ENCODE measurements at regions not wholly inside any gene's neighbourhood (a gene's known extent, or its start where the extent isn't known, plus 50 kb on each side); places are given as distances from the start of the nearest gene placed in this dataset.

GRCh38 chr2:41736105-41736567 is 311.7 kb upstream of the PKDCC start:
- no peak for DNase-seq

DNA sequence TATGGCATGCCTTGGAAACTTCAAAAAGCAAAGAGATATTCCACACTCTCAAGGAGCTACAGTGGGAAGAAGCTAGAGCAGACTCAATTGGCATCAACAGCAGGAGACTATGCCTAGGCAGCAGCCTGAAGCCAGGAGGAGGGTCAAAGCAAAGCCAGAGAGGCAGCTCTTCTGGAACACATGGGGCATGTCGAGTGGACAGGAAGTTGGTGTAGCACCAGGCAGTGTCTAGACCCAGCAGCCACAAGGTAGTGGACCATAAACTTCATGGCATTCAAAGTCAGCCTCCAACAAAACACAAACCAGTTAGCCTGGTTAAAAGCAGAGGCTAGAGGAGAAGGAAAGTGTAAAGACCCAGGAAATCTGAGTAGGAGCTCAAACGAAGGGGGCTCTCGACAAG is 311.2 kb upstream of the PKDCC start:
- DNase-seq, result no peak

- DNase-seq, result no peak
Measured at GRCh38 chr2:41737888-41738287, 309.9 kb upstream of the PKDCC start.

DNA sequence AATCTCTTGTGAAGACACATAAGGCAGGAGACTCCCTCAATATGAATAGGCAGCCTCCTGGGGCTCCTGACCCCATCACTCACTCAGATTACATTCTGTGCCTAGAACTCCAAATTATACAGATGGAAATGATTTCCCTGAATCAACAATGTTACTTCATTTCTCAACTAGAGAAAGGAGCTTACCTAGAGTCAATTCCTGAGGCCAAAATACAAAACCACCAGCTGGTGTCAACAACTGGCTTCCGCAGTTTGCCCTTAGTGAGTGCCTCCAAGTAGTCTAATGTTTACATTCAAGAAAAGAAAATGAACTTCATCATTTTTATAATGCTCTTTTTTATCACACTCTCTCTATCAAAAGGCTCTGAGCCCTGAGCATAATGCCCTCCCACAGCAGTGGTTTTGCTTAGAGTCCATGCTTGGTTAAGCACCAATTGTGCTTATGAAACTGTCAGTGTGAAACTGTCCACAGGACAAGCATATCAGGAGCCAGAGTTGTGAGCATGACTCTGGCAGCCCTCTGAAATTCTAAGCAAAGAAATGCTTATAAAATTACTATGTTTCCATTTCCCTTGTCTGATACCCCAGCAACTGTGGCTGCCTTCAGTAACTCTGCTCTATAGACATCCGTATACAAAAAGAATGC is 305.7 kb upstream of the PKDCC start:
- DNase-seq, result no peak

DNA sequence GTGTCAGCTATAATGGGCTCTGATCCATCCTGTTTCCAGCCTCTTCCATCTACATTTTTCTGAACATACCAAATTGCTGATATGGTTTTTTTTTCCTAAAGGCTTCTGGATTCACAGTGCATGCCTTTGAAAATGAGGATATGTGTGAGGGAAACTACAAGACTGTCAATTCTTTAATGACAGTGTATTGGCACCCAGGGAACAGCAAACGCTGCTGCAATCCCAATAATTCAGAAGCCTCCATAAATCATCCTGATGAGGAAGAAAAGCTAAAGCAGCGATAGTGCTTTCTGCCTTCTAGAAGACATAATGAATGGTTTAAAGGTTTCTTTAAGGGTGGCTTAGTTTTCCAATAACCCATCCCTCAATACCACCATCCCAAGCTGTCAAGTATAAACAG is 304.5 kb upstream of the PKDCC start:
- no peak for DNase-seq

DNA sequence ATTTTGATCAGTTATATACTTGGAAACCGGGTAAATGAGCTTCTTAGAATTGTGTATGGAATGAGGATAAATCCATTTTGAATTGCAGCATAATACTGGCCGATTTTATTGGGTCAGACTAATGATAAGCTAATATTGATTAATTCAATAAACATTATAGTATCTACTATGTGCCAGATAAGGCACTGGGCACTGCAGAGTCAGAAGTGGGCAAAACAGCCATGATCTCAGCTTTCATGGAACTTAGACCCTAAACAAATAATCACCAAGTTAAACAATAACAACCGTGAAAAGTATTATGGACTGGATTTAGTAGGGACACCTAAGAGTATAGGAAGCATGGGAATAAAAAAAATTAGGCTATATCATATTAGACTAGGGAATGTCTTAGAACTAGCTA is 297.0 kb upstream of the PKDCC start:
- DNase-seq, result no peak

GRCh38 chr2:41759880-41760279 is 287.9 kb upstream of the PKDCC start:
- DNase-seq, result no peak

GRCh38 chr2:41763141-41763540 is 284.7 kb upstream of the PKDCC start:
- DNase-seq, result no peak

DNA sequence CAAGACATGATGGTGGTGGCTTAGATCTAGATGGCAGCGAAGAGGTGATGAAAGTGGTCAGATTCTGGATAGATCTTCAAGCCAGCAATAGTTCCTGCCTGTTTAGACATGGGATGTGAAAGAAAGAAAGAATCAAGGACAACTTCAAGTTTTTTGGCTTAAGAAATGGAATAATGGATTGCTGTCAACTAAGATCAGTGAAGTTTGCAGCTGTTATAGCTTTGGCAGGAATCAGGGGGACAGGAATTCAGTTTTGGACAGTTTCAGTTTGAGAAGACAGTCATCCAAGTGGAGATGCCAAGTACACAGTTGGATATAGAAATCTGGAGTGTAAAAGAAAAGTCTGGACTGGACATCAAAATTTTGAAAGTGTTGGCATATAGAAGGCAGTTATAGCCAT is 283.7 kb upstream of the PKDCC start:
- no peak for DNase-seq

DNA sequence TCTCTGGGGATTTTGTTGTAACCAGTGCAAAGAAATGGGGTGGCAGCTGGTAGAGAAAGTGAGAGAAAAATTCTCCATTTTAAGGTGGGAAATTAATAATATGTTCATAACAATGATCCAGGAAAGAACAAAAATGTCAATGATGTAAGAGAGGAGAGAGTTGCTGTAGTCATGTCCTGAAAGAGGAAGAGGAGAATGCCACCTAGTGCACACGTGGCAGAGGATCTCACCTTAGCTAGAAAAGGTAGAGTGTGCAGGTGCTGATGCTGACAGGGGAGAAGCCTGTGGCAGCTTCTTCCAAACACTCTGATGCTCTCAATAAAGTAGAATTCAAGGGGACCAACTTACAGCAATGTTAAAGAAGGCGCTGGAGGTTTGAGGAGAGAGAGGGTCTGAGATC is 282.9 kb upstream of the PKDCC start:
- DNase-seq, result no peak

- no peak for DNase-seq
Measured at GRCh38 chr2:41768310-41768709, 279.5 kb upstream of the PKDCC start.

GRCh38 chr2:41771710-41772109 is 276.1 kb upstream of the PKDCC start:
- no peak for DNase-seq

- no peak for DNase-seq
Measured at GRCh38 chr2:41772697-41773096, 275.1 kb upstream of the PKDCC start.

DNA sequence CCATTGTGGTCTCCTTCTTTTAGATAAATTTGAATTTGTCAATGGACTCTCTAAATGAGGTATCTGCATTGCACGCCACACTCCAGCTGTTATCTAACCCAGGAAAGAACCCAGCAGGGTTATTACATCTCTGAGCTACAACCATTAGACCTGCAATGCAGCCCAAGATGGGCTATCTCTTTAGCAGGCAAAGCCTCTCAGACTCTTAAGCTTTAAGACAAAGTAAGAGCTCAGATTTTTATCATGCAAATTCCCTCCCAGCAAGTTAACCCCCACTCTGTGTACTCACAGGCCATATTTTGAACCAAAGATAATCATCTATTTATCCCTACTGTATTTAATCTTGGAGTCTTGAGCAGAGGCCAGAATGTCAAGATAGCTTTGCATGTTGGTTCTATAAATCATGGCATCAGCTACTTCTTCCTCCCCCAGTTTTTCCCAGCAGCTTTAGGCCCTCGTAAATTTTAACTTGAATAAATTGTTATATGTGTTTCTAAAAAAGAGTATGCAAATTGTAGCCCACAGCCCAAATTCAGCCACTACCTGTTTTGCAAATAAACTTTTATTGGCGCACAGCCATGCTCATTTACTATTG is 273.7 kb upstream of the PKDCC start:
- no peak for DNase-seq

DNA sequence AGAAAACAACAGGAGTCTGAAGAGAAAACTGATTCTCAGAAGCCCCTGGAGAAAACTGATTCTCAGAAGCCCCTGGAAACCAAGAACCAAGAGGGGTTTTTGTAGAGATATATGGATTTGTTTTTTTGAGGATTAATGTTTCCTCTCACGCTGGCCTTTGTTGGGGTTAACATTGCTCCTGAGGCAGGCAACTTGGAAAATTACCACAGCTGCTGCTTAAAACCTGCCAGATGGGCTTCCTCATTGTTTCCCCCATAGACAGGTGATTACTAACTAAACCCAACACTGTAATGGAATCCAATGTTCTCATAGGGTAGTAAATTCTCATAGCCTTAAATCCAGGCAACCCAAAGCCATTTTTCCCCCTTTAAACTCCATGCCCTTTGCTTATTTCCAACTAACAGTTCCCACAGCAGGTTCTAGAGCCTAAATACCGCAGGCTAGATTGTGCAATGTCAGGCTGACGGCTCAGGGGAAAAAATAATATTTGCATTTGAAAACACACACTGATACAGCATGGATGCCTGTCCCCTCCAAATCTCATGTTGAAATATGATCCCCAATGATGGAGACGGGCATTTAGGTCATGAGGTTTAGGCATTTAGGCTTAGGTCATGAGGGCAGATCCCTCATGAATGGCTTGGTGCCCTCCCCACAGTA is 272.3 kb upstream of the PKDCC start:
- DNase-seq, result no peak

GRCh38 chr2:41779888-41780287 is 267.9 kb upstream of the PKDCC start:
- DNase-seq, result no peak

DNA sequence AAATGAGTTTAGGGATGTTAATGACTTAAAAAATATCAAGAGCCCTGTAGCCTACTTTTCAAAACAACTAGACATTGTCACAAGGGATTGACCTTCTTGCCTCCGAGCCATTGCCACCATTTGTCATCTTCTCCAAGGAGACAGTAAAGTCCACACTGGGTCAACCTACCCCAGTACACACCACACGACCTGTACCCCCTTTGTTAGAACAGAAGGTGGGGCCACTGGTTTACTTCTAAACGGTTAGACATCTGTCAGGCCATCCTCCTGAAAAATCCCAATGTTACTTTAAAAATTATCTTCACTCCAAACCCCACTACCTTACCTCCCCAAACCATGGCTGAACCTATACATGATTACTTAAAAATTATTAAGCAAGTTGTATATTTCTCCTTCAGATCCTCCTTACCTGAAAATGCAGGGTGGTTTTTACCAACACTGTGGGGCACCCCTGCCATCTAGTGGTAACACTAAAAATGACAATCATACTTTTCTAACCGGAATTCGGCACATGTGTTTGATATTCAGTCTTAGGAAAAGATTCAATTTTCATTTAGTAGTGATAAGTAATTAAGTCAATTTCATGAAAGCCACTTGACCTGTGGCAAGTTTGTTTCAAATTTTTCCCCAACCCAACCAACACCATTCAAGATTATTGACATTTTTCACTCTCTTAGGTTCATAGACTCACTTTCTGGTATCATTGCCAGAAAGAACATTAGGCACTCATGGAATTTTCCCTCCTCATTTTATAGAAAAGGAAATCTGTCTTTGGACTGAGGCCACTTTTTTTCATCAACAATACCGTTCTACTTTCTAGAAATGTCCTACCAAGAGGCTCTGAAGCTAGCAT is 265.3 kb upstream of the PKDCC start:
- no peak for DNase-seq

- no peak for DNase-seq
Measured at GRCh38 chr2:41784496-41784895, 263.3 kb upstream of the PKDCC start.

- DNase-seq, result no peak
Measured at GRCh38 chr2:41785251-41786022, 262.4 kb upstream of the PKDCC start.

DNA sequence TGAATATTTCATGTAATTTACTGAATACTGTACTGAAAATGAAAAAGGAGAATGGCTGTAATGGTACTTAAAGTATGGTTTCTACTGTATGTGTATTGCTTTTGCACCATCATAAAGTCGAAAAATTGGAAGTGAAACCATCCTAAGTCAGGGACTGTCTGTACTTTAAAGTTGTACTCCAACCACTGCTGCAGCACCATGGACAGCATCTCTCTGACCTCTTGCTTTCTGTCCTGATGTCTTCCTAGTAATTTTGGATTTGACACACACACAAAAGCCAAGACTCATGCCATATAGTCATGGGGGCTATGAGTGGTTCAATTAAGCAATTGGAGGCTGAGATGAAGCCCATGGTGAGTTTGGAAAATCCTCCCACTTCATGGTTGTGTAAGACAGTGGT is 256.3 kb upstream of the PKDCC start:
- DNase-seq, result no peak

DNA sequence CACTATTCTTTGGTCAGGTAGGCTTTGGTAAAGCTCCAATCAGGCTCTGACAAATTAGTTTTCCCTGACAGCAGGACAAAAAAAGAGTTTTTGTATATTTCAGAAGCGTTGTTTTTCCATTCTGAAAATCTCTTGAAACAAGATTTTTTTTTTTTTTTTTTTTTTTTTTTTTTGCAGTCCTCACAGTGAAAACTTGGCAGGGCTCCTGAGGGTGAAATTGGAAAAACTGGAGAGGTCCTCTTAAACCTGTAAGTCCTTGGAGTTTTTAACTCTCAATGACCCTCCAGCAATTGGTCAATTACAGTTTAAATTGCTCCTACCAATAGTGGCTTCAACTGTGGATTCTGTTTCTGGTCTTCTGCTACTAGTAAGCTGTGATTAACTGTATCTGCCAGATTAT is 244.5 kb upstream of the PKDCC start:
- no peak for DNase-seq

GRCh38 chr2:41806286-41806685 is 241.5 kb upstream of the PKDCC start:
- no peak for DNase-seq

- no peak for DNase-seq
Measured at GRCh38 chr2:41821167-41821566, 226.7 kb upstream of the PKDCC start.
